GM19438 (cell line): ENCODE measurements at regions not wholly inside any gene's neighbourhood (a gene's known extent, or its start where the extent isn't known, plus 50 kb on each side); places are given as distances from the start of the nearest gene placed in this dataset.

Source experiments
- ATAC-seq: cut with Tn5 transposase; IDR thresholded peaks from one replicate; pipeline ENCODE4 v1.9.1; 2021; ENCODE audit warnings: low read depth; ENCODE audit not compliant: unreplicated experiment

DNA sequence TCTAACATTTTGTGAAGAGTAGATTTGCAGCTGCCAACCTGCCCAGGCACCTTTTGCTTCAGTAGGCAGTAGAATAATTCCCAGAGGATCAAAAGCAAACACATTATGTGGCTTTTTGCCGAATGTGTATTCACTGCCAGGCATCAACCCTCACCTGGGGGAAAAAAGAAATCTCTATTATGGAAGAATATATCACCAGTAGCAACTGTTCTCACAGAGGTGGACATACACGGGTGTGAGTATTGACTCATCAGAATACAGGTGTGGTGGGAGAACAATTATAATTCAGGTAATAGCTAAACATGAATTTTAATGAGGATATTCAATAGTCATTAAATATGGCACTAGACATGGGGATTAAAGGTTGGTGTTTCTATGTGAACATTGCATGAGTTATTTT is 910.7 kb downstream of the TFAP2A start:
- ATAC-seq = no peak

DNA sequence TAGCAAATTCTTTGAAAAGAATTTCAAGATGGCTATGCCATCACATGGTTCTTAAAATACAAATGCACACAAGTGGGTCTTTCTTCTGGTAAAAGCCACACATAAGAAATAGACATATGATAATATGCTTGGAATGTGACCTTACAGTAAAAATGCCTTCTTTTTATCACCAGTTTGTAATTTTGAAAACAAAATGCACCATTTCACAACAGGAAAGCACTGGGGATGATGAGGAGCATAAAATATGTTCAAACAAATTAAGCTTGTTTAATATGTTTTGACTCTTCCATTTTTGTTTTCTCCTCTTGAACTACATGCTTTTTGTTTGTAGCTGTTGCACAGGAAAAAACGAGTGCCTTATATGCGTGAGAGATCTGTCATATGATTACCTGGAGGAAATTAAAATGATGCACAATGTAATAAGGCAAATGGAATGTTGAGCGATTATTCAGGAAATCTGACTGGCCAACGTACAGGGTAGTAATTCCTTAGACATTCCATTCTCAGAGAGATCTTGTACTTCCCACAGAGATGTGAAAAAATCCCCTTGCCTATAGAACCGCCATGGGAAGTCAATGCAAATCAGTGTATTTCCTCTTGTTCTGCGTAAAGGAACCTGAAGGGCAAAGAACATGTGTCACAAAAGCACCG is 911.6 kb downstream of the TFAP2A start:
- no peak for ATAC-seq

DNA sequence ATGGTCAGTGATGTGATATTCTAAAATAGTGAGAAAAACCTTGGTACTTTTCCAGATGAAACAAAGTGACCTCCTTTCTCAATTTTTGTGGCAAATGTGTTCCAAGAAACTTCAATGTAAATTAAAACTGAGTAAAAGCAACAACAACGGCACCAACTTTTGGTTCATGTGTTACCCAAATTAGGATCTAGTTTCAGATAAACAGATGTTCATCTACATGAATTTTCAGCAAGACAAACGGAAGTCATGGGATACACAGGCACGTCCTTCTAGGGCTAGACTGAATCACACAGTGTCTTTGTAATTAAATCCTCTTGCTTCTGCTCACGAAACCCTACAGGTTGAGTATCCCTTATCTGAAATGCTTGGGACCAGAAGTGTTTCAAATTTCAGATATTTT is 915.2 kb downstream of the TFAP2A start:
- no peak for ATAC-seq

DNA sequence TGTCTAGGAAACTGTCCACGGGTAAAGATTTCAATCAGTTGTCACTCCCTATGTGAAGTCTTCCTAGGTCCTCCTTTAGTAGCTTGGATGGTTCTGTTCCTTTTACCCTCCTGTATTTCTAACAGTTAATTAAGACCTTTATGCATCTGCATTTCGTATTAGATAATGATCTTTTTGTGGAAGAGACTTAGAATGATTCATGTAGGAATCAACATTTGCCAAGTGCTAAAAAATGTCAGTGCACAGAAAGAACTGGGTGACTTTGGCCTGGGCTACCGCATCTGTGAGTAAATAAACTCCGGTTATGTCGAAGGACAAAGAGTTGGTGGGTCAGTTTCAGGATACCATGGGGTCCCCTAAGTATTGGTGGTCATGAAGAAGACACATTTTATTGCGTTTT is 918.0 kb downstream of the TFAP2A start:
- no peak for ATAC-seq

DNA sequence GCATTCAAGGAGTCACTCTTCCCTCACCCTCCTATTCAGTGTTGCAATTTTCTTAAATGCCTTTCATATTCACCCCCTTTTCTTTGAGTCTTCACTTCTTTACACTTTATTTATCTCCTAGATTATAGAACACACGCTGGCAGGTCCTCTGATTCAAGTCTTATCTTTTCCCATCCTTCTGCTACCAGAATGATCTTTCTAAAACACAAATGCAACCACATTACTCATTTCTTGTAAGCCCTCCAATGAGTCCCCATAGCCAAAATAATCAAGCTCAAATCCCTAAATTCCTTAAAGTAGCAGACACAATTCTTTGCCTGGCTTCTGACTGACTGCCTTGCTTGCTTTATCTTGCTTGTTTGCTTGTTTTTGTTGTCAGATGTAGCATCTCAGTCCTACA is 920.0 kb downstream of the TFAP2A start:
- ATAC-seq = no peak

DNA sequence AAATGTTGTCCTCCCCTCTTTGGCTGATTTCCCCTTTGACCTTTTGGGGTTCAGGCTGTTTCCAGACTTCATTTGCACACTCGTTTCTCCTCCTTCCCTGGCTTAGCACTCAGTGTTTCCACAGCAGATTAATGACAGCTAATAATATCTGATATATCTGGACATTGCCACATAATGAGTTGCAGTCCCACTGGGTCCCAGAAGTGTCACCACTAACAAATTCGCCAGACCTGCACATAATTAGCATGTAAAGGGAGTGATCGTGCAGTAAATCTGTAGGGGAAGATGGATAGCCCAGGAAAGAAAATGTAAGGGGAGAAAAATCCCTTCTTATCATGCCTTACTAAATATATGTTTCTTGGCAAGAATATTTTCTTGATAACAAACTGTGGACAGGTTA is 922.1 kb downstream of the TFAP2A start:
- no peak for ATAC-seq

DNA sequence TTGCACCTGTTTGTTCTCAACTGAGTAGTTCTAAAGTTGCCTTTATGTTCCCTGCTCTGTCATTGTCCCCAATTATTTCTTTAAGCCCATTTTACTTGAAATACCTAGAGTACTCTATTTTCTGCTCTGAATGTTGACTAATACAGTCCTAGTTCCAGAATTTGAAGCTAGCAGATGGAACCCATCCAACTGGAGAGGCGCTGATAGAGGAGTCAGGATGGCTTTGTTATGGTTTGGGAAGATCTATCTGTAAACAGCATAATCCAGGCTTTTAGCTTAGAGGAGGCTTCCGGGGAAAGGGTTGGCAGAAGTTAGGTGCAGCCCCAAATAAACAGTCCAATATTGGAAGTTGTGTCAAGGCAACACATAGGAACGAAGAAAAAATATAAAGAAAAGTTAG is 927.7 kb downstream of the TFAP2A start:
- no peak for ATAC-seq

DNA sequence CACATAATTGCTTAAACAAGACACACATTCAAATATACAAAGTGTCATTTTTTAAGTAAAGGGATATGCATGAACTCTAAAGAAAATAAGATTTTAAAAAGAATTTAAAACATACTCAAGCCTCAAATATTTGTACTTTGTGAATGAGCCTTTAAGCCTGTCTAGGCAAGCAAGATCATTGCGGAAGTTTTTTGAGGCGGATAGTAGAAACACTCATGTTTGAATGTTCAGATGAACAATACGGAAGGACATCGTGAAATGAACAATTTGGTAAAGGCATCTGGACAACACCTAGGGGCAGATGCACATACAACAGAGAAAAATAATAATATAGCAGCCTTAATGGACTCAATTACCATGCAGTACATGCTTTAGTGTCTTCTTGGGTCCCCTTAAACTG is 928.9 kb downstream of the TFAP2A start:
- ATAC-seq = no peak

DNA sequence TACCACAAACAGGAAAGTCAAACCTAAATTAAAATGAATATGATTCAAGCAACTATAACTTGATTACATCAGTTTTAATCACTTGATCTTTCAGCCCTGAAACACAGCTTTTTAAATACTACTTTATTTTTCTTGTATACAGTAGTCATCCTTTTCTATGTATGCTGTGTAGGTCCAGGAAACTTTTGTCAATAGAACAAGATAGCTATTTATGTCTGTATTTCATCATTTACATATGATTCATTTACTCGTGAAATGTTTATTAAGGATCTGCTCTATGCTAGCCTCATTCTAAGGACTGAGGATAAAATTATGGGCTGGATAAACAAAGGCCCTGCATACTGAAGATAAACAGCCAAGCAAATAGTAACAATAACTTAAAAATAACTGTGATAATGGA is 930.2 kb downstream of the TFAP2A start:
- no peak for ATAC-seq

DNA sequence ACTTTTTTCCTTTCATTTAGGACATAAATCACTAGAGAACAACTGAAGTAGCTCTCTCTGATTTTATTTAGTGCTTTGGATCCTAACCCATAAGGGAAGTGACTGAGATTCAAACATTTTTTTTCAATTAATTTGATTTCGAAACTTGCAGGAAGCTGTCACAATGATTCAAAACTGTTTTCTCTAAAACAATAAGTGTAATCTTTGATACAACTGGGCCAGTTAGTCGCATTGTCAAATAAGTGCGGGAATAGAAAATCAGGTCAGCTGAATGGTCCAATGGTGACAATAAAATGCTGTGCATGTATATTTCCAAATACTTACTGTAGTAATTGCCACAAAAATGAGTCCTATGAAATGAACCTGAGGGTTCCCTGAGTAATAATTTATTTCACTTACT is 930.8 kb downstream of the TFAP2A start:
- no peak for ATAC-seq

DNA sequence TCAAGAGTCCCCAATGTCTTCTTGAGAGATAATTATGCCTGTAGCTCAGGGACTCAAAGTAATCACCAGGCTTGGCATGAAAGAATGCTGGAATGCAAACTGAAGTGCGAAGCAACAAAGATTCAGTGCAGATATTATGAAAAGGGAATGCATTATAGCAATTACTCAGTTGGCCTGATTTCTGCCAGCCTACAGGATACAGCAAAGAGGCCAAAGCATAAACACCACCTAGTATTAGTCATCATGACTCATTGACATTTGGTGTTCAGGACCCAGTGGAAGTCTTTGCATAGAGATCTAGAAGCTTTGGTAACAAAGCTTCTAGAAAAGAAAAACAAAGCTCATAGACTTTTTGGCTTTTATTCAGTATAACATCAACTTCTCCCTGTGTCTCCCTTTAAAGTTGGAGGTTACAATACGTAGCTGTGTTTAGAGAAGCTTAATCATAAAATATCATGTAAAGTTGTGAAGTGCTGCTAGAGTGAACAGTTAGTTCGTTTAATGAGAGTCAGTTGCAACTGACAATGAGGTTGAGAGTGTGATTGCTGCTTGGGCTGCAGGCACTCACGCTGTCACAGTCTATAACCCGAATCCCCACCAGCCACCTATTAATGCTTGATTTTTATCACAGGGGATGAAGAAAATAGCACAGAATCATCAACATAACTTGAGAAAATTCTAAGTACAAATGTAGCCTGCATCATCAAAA is 932.7 kb downstream of the TFAP2A start:
- ATAC-seq = no peak

DNA sequence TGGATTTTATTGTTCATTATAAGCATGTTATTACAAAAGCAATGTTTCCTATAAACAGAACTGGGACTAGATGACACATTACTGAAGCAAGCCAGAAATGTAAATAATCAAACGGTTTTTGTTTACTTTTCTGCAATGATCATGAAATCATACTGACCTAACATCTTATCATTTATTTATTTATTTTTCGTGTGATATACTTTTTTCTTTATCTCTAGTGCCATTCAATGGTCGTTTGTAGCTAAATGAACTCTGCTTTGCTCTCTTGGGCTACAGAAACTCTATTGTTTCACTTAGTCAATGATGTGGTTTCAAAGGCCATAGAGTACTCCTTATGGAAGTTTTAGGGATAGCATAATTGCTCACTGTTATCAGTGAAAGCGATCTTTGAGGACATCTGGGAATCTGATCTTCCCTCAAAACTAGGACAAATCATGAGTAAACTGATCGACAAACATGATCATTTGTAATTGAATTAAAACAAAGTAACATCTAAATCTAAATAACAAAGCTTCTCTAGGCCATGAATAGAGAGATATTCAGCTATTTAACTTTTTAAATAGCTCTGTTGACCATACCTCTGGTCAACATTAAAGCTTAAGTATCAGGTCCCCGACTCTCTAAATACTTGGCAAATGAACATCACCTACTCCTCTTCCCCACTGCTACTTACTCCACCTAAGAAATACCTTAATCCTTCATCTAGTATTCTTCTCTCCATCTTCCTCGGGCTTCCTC is 933.4 kb downstream of the TFAP2A start:
- ATAC-seq = no peak

DNA sequence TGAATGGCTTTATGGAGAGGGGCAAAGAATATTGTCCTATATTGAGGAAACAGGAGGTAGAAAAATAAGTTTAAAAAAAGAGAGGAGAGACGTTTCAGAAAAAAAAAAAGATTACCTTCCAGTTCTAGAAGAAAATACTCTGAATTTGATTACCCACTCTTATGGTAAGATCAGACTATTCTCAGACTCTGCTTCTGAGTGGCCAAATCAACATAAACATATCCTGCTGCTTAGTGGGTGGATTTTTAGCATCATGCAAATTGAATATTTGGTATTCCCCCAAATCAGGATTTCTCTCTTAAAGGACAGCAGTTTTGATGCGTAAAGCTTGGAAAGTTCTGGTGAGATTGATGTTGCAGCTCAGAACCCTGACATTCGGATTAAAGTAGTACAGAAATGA is 946.6 kb downstream of the TFAP2A start:
- no peak for ATAC-seq

DNA sequence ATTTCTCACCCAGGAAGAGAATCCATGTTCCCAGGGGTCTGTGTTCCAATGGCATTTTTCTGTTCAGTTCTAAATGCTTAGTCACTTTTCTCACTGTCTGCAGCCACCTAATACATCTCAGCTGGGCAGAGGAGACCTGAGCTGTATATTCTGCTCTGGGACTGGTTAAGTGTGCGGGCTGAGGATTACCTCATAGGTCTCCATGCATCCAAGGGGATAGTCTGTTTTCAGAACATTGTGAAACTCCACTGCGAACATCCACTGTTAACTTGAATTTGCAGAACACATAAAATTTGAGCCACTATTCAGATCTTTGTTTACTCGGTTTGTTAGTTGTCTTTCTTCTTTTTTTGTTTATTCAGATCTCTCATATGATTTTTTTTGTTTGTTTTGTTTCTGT is 947.1 kb downstream of the TFAP2A start:
- ATAC-seq = no peak

DNA sequence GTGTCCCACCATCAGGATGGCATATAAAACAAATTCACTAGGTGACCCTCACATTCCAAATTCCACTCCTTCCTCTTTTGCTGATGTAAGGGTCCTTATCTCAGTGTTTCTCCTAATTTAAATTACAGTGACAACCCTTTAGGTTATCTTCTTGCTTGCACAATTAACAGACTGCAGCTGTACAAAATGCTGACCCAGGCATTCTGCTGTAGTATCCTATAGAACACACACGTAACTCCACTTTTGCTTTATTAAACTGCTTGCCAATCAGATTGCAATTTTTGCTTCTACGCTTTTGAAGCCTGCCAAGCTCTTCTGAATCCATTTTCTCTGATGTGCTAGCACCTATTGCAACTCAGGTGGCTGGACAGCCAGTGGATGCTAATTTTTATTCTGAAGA is 950.3 kb downstream of the TFAP2A start:
- ATAC-seq = no peak

DNA sequence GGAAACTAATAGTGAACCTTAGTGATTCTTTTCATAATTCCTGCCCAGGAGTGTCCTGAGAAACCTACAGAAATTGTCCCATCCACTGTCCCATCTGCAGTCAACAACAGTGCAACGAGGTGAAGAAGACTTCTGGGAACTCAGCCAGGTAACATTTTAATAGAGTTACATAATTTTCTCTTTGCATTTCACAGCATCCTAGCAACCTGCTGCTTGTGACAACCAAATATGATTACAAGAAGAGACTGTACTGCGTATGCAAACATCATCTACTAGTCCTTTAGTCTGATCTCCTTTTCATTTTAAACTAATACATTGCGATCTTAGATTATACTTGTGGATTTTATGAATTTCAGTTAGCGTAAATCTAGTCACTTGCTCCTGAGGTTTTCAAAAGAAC is 951.6 kb downstream of the TFAP2A start:
- ATAC-seq = no peak

DNA sequence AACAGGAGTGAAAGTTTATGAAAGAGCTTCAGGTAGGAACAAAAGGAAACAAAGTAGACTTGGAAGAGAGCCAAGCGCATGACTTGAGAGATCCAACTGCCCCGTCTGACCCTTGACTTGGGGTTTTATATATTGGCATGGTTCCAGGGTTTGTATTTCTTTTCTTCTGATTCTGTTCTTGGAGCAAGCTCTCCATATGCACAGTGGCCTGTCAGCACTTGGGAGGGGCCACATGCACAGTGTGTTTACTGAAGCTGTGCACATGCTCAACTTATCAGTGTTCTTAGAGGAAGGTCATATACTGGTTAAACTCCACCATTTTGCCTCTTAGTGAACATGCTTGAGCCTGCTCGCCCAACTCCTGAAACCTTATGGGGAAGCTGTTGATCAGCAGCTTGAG is 953.7 kb downstream of the TFAP2A start:
- ATAC-seq = no peak

DNA sequence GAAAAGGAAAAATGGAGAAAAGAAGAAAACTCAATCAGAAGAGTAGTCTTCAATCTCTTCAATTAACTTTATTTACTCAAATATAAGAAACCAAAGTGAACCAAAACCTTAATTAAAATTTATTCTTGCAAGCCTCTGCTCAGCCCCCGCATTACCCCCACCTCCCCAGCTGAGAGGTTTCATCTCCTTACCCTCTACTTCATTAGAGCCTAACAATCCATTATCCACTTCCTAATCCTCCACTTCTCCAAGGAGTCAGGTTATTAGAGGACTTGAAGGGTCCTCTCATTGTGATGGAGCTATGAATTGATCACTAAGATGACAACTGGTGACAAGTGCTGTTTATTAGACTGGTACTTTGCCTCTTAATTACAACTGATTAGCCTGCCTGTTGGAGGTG is 956.5 kb downstream of the TFAP2A start:
- ATAC-seq = no peak

DNA sequence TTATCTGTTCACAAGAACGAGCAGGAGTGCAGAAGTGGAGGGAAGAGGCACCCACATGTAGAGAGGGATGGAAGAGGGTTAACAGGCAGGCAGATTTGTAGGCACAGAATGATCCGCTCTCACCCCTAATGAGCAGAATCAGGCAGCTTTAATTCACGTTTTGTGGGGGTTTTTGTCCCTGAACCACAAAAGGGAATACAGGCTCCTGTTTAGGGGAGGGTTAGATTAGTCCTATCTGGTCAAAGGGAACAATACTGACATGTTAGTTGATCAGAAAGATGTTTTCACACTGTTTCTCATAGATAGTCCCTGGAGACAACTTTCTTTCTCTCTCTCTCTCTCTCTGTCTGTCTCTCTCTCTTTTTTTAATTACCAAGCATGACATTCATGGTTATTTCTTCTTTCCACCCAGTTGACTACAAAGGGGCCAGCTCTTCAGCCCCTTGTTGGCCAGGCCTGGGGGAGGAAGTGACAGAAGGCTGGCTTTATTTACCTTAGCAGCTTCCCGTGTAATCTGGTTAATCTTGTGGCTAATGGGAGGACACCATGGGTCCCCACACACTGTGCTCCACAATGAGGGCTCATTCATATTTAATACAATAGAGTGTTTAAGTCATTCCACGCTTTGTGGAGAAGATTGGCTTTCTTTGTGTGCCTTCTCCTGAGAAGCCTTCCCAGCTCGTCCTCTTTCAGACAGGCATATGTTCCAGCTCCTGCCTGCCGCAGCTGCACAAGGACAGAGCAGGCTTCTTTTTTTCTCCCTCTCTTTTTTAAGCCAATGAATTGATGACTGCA is 958.8 kb downstream of the TFAP2A start:
- ATAC-seq = no peak

DNA sequence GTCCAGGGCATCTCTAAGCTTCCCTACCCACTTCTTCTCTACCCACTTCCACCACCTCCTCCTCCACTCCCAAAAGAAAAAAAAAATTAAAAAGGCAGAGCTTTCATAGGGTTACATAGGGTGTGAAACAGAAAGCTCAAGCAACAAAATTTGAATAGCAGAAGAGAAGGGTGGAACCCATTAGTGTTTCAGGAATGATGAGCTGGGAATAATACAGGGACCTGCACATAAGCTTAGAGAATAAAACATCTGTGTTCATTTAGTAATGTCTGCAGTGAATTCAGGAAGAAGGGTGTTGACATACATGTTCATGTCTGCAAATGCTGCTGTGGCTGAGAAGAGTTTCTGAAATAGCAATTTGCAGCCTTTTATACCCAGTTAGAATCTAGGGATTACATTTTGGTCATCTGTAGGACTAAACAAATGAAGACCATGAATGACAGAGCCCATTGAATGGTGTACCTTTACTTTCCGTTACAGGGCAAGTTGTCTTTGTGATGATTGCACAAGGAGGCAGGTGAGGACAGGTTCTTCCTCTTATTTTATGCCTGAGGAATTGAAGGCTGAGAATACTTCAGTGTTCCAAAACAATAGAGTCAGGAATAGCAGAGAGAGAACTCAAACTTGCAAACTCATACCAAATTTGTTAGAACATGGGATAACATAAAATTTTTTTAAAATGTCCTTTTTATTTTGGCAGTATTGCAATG is 975.1 kb downstream of the TFAP2A start:
- no peak for ATAC-seq

DNA sequence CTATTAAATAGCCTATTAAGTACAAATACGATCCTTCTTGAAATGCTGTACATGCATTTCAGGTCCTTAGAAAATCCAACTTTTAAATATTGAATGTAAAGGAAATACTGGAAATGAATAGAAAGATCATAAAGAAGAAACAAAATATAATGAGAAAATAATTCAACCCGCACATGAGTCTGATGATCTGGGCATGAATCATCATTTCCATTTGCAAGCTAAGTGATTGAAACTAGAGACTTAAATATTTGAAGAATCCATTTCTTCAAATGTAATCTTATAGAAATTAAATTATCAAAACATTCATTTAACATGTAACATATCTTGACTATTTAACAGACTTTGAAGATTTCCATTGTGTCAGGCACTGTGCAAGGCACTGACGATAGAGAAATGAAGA is 977.0 kb downstream of the TFAP2A start:
- no peak for ATAC-seq
